ENCODE measurements at regions not wholly inside any gene's neighbourhood (a gene's known extent, or its start where the extent isn't known, plus 50 kb on each side); places are given as distances from the start of the nearest gene placed in this dataset.

GRCh38 chr11:112555491-112556364, 295.1 kb upstream of the PLET1 start:
- TF ChIP-seq RAD21 (IDR thresholded peaks at IDR 0.05; ENCODE audit: low read depth): peak; percentile 56
- TF ChIP-seq POLR2A (IDR thresholded peaks at IDR 0.05; ENCODE audit: borderline replicate concordance, extremely low read depth, insufficient read depth, insufficient read length): no peak
- TF ChIP-seq, protein P1, sequence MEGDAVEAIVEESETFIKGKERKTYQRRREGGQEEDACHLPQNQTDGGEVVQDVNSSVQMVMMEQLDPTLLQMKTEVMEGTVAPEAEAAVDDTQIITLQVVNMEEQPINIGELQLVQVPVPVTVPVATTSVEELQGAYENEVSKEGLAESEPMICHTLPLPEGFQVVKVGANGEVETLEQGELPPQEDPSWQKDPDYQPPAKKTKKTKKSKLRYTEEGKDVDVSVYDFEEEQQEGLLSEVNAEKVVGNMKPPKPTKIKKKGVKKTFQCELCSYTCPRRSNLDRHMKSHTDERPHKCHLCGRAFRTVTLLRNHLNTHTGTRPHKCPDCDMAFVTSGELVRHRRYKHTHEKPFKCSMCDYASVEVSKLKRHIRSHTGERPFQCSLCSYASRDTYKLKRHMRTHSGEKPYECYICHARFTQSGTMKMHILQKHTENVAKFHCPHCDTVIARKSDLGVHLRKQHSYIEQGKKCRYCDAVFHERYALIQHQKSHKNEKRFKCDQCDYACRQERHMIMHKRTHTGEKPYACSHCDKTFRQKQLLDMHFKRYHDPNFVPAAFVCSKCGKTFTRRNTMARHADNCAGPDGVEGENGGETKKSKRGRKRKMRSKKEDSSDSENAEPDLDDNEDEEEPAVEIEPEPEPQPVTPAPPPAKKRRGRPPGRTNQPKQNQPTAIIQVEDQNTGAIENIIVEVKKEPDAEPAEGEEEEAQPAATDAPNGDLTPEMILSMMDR (IDR thresholded peaks at IDR 0.05 in 2 of 3, conservative IDR thresholded peaks at IDR 0.05 in 1 of 3; ENCODE audit: borderline replicate concordance in 1 of 3, insufficient read depth in 1 of 3, low read depth in 2 of 3, low read length in 2 of 3): peak; percentile 50 to 85 (median 72); a peak in 5 of 6 replicates
- no peak for TF ChIP-seq SIN3A (IDR thresholded peaks at IDR 0.05; ENCODE audit: low read depth)
- no peak for TF ChIP-seq POLR2AphosphoS5 (IDR thresholded peaks at IDR 0.05; ENCODE audit: low read depth, low read length)

All from HCT116 (cell line).